EH (cell line): ENCODE measurements at regions not wholly inside any gene's neighbourhood (a gene's known extent, or its start where the extent isn't known, plus 50 kb on each side); places are given as distances from the start of the nearest gene placed in this dataset.

Experiments used
- DNase-seq: peaks from one replicate; pipeline ENCODE4 v3.0.0-alpha.2; 2015; ENCODE audit warnings: low read depth

DNA sequence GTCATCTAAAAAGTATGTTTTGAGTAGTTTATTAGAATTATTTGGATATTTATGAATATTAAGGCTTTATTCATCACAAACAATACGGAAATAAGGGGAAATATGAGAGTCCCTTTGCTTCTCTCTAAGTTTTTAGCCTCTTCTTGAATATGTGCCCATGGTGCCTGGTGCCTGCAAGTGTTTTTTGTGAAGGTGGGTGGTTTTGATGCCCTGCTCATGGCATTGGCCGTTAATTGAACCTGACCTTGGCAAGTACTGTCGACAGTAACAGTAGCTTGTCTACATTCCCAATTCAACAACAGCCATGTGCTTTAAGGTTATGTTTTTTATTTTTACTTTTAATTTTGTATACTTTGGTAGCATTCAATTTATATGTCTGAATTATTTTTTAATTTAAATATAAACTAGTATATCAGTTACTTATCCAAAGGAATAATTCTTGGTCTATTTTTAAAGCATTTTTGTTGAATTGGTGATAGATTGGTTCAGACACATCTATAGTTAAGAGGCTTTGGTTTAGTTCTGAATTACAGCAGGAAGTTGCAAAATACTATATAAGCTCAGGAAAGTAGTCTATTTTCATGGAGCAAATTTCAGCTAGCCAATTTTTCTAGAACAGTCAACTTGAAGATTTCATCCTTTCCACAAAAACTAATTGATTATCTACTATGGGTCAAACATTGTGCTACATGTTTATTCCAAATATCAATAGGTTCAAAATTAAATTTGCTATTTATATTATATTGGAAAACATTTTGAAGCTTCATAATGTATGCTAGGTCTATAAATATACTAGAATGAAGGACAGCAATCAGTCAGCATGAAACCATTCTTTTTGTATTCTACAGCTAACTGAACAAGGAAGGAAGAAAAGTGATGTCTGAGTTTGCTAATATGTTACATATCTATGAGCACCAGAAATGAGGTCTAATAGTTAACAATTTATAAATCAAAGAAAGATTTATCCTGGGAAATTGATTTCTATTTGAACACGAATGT is 184.4 kb downstream of the MRPL39 start:
- no peak for DNase-seq

DNA sequence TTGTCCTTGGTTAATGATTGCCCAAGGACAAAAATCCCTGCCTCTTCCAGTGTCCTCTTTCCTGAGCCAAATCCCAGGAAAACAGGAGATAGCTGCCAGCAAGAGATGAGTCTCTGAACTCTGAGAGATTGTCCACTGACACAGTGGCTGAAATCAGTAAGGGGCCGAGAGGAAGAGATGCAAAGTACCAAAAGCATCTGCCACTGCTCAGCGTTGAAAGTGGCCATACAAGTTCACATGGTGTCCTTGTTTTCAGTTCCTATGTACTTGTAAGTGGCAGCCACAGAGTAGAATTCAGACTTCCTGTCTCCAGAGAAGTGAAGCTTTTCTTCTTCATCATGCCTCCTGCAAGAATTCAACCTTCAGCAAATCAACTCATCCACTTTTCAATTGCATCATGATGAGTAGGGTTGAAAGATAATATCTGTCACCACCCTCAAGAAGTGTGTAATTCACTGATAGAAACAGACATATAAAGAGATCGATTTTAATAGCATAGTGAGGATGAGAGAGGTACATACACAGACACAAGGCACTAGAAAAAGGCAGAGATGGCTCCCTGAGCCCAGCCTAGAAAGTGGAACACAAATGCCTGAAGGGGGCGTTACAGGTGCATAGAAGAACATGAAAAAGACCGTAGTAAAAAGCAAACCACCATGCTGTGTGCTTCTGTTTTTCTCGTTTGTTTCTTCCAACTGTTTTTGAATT is 185.8 kb downstream of the MRPL39 start:
- peak; percentile 15 for DNase-seq

DNA sequence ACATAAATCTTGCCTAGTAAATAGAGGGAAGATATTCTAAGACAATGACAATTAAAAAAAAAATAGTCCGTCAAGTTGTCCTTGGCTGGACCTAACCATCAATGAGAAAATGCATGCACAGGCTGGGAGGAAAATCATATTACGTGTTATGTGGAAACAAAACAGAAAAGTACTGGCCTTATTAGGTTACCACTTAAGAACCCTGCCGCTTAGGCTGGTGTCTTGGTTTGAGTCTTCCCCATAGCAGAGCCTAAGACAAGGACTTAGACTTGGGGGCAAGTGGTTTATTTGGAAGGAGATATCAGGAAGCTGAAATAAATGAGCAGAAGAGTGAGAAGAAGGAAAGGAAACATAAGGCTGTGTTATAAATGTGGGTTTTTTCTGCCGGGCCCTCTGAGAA is 186.4 kb downstream of the MRPL39 start:
- DNase-seq = no peak

DNA sequence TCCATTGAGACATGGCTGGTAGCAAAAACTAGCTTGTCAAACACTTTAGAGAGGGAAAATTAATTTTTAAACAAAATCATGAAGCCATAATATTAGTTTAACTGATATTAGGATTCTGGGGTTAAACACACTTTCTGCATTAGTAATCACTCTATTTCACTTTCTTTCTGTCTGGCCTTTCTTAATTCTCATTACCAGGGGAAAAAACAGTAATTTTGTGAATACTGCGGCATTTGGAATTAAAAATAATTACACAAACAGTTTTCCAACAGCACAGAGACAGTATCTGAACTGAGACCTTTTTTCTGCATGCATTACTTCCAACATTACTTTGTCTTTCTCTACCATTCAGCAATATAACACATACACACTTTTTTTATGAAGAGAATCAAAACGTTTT is 190.6 kb downstream of the MRPL39 start:
- no peak for DNase-seq

DNA sequence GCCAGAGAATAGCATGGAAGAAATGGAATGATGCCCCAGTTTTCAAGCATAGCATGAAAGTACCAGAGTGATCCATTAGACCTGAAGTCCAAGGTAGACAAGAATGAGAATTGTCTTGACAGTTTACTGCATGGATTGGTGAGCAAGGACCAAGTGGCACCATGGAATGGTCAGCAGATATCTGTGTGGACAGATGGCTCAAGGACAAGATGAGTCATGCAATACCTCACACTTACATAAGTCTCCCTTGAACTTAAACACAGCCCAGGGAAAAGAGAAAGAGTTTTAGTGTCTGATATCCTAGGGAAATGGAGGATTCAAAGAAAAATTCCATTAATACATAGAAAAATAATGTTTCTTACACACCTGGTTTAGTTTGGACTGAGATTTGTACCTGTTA is 195.2 kb downstream of the MRPL39 start:
- DNase-seq = peak; percentile 0

DNA sequence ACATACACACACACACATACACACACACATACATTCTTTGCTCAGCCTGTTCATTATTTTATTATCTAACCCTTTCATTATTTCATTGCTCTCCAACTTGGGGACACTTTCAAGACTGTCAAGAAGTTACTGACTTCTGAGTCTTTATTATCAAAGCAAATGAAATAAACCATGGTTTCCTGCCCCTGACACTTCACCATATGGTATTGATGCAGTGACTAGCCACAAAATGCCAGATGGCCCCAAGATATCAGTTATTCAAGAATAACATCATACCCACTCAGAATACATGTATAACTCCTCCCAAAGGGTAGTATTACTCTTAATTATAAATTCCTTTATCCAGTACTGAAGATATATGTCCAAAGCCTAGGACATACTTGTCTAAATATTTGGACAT is 197.3 kb downstream of the MRPL39 start:
- no peak for DNase-seq

DNA sequence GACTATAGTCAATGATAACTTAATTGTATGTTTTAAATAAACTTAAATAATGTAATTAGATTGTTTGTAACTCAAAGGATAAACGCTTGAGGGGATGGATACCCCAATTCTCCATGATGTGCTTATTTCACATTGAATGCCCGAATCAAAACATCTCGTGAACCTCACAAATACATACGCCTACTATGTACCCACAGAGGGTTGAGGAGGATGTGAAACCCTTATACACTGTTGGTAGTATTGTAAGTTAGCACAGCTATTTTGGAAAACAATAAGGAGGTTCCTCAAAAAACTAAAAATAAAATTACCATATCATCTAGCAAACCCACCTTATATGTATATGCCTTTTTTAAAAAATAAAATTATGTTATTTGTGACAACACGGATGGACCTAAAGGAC is 198.6 kb downstream of the MRPL39 start:
- no peak for DNase-seq

DNA sequence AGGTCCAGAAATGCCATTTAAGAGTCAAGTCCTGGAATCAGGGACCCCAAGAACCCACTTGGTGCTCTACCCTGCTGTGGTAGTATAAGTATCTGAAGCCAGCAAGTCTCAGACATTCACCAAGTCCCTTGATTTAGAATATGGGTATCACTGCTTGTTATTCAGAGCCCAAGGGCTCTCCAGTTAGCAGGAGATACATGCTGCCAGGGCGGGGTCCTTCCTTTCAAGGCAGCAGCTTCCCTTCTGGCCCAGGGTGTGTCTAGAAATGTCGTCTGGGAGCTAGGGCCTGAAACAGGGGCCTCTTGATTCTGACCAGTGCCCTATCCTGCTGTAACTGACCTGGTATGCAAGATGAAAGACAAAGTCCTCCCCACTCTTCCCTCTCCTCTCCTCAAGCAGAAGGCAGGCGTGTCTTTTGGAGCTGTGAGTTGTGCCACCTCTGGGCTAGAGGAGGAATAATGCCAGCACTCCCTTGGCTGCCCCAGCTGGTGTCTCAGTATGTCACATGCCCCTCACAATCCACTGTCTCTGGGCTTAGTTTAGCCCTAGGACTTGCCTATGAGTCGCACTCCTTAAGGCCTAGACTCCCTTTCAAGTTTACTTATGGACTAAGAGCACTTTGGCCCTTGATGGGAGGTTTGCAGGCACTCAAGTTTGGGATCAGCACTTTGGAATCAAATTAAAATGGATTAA is 200.2 kb downstream of the MRPL39 start:
- DNase-seq = no peak

DNA sequence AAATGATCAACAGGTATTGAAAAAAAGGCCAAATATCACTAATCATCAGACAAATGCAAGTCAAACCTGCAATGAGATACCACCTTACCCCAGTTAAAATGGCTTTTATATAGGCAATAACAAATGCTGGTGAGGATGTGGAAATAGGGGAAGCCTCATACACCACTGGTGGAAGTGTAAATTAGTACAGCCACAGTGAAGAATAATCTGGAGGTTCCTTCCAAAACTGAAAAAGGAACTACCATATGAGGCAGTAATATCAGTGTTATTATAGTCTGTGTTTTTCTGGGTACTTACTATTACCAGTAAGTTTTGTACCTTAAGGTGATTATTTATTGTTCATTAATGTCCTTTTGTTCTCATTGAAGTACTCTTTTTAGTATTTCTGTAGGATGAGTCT is 201.3 kb downstream of the MRPL39 start:
- no peak for DNase-seq

DNA sequence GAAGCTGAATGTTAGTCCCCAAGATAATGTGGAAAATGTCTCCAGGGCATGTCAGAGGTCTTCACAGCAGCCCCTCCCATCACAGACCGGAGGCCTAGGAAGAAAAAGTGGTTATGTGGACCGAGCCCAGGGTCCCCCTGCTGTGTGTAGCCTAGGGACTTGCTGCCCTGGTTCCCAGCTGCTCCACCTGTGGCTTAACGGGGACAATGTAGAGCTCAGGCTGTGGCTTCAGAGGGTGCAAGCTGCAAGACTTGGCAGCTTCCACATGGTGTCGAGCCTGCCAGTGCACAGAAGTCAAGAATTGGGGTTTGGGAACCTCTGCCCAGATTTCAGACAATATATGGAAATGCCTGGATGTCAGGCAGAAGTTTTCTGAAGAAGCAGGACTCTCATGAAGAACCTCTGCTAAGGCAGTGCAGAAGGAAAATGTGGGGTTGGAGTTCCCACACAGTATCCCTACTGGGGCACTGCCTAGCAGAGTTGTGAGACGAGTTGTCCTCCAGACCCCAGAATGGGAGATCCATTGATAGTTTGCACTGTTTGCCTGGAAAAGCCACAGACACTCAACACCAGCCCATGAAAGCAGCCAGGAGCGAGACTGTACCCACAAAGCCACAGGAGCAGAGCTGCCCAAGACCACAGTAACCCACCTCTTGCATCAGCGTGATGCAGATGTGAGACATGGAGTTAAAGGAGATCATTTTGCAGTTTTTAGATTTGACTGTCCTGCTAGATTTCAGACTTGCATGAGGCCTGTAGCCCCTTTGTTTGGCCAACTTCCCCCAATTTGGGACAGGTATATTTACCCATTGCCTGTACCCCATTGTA is 204.9 kb downstream of the MRPL39 start:
- no peak for DNase-seq

DNA sequence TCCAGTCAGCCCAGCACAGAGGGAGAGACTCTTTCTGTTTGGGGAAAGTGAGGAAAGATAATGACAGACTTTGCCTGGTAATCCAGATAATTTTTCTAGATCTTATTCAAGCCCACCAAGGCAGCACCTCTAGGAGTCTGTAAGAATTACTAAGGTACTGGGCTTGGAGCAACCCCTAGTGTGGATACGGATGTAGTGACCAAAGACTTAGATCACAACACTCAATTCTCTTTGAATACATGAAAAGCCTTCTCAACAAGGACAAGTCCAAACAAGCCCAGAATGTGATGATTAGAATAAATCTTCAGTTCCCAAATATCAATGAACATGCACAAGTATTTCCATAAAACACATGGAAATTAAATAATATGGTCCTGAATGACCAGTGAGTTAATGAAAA is 206.9 kb downstream of the MRPL39 start:
- no peak for DNase-seq

DNA sequence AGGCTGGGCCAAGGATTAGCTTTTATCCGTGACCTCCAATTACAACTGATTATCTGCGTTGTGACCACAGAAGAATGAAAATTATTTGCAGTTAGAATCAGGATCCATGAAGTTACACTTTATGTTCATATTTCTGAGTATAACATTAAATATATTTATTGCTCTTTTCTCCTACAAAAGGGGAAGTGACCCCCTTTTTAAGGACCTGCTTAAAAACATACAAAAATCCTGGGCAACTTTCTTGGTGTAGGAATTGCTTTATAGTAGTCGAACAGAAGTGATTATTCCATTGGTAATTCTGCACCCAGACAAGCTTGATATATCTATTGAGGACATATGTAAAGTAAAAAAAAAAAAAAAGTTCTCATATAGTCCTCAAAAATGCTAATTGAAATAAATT is 208.7 kb downstream of the MRPL39 start:
- no peak for DNase-seq

DNA sequence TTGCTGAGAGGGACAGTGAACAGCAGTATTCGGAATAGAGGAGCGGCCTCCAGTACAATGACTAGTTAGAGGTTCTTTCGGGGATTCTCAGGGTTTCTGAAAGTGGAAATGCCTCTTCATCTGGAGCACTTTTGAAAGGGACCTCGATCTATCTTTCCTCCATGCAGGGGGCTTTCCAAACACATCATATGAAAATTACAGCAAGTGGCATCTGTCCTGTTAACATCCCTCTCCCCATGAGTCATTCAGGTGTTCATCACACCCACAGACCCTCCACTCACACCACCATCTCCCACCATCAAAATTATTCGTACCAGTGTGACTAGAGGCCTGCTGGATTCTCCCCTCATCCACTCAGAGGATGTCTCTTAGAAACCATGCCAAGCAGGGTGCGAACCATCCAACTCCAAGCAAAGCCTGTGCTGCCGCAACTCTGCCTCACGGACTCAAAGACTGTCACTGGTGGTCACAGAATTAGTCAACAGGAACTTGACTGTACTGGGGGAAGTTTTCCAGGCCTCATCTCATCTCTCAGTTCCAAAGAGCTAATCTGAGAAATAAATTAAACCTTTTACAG is 211.1 kb downstream of the MRPL39 start:
- no peak for DNase-seq

DNA sequence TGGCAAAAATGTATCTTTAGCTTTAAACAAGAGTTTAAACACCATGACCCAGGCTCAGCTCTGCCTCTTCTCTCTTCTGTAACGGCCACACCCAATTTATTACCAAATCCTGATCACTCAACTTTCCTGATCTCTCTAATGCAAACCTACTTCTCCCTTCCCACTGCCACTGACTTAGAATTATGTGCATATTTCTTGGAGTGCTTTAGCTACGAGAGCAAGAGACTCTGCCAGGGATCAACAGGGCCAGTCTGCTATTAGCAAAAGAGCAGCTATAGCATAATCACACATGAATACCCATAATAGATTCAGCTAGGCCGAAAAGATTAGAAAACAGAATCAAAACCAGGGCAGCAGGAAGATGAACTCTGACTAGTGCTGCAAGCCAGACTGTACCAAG is 215.5 kb downstream of the MRPL39 start:
- no peak for DNase-seq

DNA sequence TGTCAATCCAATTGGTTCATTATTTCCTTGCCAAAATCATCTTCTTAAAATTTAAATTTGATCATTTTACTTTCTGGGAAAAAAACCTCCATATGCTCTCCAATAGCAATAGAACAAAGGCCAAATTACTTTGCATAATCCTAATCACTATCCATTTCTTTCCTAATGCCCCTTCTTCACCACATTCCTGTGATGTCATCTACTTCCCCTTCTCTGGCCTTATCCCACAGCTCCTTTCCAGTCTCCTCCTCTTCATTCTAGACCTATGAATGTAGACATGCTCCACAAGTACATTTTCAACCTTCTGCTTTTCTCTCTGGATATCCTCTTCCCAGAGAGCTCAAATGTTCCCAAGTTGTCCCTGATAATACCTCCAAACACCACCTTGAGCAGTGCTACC is 216.6 kb downstream of the MRPL39 start:
- no peak for DNase-seq

DNA sequence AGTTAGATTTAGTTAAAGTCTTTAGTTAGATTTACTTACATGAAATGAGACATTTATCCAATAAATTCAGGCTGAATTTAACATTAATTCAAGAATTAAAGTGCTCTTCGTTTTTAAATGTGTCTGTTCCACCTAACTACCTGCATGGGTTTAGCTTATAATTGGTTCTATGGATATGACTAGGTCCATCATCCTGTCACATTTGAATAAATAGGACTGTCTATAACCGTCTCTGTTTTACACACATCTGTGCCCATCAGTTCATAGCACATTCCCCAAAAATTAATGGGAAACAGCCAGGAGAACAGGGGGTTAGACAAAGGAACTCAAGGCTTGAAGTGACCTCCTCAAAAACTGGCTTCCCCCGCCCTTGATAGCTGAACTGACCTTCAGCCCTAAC is 219.6 kb downstream of the MRPL39 start:
- DNase-seq = no peak

DNA sequence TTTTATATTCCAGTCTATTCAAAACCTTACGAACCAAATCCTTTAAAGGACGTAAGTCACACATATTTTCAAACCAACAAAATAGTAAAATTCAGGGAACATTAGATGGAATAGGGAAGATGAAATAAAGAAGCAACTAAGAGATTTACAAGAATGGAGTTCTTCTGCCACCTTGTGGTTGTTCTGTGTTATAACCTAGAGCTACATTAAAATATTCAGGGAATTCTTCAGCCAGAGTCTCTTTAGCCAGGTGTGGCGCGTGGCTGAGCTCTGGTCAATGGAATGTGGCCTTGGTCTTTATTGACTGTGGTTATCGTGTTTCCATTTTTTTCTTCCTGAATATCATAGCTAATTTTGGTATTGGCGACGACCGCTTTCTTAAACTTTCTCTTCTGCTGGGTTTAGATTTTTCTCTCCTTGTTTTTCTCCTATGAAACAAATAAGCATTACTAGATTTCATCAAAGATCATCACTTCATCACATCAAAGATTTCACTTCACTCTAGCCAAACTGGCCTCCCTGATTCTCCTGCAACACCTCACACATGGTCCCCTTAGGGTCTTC is 221.3 kb downstream of the MRPL39 start:
- DNase-seq = peak; percentile 65

DNA sequence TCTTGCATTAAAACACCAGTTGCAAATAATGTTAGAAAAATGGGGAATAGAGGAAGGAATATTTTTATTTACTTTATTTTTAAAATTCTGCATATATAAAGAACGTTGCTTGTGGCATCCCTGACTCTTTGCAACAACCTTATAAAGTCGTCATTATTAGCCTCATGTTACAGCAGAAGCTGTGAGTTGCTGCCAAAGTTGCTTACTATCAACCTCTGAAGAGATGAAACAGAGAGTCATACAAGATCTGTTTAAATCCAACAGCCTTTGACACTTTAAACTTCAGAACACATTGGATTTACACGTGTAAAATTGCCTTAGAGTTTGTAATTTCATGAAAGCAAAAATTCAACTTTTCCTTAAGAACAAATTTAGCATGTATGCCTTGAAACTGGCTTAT is 221.9 kb downstream of the MRPL39 start:
- no peak for DNase-seq

DNA sequence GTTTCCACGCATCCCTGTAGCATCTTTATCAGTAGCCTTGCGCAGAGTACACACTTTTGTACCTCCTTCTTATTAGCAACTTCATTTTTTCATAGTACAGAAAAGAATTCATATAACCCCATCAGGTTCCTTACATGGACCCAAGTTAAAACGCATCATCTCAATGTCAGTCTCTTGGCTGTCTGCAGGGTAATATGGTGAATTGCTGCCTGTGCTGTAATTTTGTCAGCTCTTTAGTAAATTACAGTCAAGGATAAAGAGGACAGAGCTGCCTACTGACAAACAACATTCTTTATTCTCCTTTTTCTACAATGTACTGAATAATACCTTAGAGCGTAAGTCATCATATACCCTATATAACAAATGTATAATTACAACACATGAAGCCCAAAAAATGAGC is 222.5 kb downstream of the MRPL39 start:
- no peak for DNase-seq

DNA sequence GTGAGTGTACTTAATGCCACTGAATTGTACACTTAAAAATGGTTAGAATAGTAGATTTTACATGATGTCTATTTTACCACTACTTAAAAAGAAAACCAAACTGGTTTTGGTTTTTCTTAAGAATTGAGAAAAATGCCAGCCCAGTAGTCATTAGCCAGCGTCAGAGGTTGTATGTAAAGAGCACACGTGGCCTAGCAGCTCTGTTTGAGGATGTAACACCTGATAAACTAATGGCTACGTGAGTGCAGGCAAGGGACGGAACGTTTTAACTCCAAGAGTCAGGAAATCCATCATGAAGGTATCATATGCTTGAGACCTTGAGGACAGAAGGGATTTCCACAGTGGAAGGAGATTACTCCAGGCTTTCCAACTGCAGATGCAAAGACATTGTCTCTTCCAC is 223.7 kb downstream of the MRPL39 start:
- no peak for DNase-seq

DNA sequence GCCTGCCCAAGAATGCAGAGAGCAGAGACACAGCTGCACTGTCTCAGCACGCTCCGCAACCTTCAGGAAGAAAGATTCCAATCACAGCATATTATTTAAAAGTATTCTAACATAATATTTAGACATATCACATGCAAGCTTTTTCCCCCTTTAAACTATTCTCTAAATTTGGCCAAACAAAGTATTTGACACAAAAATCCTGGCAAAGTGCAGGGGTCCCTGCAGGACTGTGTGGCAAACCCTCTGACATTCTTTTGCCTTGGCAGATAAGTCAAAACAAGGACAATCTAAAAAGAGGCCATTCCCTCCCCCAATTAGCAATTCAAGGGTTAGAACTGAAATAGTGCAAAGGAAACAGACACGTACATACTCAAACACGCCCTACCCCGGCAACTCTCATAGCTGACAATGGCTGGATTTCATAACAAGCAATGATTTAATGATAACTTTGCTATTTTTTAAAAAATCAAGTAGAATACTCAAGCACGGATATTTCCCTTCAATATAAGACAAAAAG is 225.3 kb downstream of the MRPL39 start:
- no peak for DNase-seq
